ENCODE measurements at regions not wholly inside any gene's neighbourhood (a gene's known extent, or its start where the extent isn't known, plus 50 kb on each side); places are given as distances from the start of the nearest gene placed in this dataset.

DNA sequence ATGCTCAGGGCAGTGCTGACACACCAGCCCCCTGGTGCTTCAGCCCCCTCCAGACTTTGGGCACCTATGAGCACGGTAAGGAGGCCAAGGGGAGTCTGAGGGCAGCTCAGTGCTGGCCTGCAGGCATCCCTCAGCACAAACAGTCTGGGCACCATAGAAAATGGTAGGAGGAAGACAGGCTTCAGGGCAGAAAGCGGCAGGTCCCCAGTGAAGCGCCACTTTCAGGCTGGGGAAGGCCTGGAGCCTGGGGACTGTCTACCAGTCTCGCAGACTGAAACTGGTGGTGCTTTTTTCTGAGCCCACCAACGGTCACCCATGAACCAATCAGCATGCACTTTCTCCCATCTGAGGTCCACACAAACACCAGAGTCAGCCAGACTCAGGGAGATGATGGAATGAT is 1074.7 kb downstream of the PCDH18 start:
- no peak overlapping the region for H3K4me3 ChIP-seq (replicated peaks in 1 of 2; ENCODE audit: low read depth in 2 of 2, low read length in 2 of 2)
- no peak for DNase-seq (ENCODE audit: low read depth in 2 of 2)
- TF ChIP-seq, protein P1, sequence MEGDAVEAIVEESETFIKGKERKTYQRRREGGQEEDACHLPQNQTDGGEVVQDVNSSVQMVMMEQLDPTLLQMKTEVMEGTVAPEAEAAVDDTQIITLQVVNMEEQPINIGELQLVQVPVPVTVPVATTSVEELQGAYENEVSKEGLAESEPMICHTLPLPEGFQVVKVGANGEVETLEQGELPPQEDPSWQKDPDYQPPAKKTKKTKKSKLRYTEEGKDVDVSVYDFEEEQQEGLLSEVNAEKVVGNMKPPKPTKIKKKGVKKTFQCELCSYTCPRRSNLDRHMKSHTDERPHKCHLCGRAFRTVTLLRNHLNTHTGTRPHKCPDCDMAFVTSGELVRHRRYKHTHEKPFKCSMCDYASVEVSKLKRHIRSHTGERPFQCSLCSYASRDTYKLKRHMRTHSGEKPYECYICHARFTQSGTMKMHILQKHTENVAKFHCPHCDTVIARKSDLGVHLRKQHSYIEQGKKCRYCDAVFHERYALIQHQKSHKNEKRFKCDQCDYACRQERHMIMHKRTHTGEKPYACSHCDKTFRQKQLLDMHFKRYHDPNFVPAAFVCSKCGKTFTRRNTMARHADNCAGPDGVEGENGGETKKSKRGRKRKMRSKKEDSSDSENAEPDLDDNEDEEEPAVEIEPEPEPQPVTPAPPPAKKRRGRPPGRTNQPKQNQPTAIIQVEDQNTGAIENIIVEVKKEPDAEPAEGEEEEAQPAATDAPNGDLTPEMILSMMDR (IDR thresholded peaks at IDR 0.05; ENCODE audit: low read depth, low read length), result no peak

DNA sequence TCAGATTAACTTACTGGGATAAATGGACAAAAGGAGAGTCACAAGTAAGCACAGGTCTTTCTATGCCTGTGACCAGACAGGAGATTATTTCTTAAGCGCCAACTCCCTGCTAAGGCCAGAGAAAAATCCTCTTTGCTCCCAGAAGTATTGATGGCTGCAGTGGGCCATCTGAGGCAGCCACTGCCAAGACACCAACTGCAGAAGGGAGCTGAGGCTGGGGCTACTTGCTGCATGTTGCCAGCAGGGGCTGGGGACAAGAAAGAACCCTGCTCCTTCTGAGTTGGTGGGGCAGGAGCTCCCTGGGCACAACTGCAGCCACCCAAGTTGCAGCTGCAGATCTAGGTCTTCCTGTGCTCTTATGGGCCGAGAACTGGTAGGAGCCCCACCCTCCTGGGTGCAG is 1075.3 kb downstream of the PCDH18 start:
- no peak for DNase-seq (ENCODE audit: low read depth in 2 of 2)
- H3K4me3 ChIP-seq (replicated peaks in 1 of 2; ENCODE audit: low read depth in 2 of 2, low read length in 2 of 2), result no peak overlapping the region
- TF ChIP-seq, protein P1 (IDR thresholded peaks at IDR 0.05; ENCODE audit: low read depth, low read length), result no peak

DNA sequence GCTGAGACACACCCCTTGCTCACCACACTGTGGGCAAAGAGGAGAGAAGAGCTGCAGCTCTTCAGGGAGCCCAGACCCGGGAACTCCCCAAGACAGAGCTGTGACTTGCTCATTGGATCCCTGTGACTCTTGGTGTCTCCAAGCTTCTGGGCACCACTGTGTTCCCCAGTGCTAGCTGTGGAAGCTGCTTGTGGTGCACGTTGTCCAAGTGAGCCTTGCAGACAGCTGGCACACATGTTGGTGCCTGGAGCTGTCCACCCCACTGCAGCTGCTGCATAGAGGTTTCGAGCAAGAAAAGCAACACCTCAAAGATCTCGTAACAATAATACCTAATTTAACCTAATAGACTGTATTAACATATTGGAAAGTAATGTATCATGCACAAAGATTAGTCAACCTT is 1089.3 kb downstream of the PCDH18 start:
- TF ChIP-seq, protein P1 (IDR thresholded peaks at IDR 0.05; ENCODE audit: low read depth, low read length), result no peak
- DNase-seq (ENCODE audit: low read depth in 2 of 2), result no peak

DNA sequence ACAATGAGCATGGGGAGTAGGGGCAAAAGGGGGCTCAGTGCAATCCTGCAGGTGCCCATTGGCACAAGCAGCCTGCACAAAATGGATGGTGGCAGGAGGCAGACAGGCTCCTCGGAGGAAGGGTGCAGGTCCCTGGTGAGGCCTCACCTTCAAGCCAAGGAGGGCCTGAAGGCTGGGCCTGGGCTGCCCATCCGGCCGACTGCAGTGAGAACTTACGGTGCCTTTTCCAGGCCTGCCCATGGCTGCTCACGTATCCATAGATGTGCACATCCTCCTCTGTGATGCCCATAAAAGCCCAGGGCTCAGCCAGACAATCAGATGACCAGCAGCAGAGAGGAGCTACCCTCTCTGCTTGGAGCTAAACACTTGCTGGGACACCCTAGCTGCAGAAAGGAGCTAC is 1089.8 kb downstream of the PCDH18 start:
- DNase-seq (ENCODE audit: low read depth in 2 of 2), result no peak
- TF ChIP-seq, protein P1 (IDR thresholded peaks at IDR 0.05; ENCODE audit: low read depth, low read length), result no peak
- H3K4me3 ChIP-seq (replicated peaks in 1 of 2; ENCODE audit: low read depth in 2 of 2, low read length in 2 of 2), result no peak overlapping the region

More for the DNA sequence above, 1089.3 kb downstream of the PCDH18 start:
- H3K4me3 ChIP-seq (replicated peaks in 1 of 2; ENCODE audit: low read depth in 2 of 2, low read length in 2 of 2), result no peak overlapping the region

DNA sequence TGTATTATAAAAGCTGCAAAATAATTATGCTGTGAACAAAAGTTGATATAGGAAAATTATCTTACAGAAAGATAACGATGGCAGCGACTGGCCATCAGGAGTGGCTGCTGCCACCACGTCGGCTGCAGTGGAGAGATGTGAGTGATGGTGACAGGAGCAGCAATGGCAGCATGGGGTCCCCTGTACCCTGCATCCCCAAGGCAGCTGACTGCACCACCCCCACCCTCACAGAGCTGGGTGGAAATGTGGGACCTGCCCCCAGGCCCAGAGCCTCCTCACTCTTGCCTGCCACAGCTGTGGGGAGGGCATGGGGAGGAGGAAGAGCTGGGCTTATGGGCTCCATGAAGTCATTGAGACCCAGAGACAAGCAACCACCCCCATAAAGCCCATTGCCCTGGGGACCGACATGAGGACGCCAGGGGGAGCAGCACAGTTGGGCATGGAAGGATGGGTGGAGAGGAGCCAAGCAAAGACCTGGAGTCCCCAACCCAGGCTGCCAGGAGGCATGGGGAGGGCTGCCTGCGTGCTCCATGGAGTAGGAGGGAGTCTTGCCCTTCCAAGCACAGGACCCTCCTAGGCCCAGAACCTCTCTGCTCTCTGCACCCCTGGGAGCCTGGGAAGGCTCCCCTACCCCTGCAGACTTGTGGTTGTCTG is 1090.5 kb downstream of the PCDH18 start:
- DNase-seq (ENCODE audit: low read depth in 2 of 2), result no peak
- no peak overlapping the region for H3K4me3 ChIP-seq (replicated peaks in 1 of 2; ENCODE audit: low read depth in 2 of 2, low read length in 2 of 2)
- TF ChIP-seq, protein P1 (IDR thresholded peaks at IDR 0.05; ENCODE audit: low read depth, low read length), result no peak

DNA sequence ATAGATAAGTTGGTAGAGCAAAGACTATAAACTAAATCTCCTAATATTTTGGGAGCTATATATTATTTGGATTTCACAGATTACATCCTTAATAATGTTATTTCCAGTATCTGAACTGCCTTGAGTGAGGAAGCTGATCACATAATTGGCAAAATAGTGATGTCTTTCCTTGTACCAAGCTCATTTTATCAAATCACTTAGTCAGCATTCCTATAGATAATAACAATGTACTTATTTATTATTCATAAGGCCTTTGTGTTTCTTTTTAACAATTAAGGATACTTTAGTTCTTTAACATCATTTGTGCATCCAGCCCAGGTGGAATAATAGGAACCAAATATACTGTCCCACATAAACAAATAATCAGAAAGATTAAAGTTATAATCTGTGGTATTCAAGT is 1093.6 kb downstream of the PCDH18 start:
- TF ChIP-seq, protein P1 (IDR thresholded peaks at IDR 0.05; ENCODE audit: low read depth, low read length), result no peak
- H3K4me3 ChIP-seq (replicated peaks in 1 of 2; ENCODE audit: low read depth in 2 of 2, low read length in 2 of 2), result no peak overlapping the region
- no peak for DNase-seq (ENCODE audit: low read depth in 2 of 2)

DNA sequence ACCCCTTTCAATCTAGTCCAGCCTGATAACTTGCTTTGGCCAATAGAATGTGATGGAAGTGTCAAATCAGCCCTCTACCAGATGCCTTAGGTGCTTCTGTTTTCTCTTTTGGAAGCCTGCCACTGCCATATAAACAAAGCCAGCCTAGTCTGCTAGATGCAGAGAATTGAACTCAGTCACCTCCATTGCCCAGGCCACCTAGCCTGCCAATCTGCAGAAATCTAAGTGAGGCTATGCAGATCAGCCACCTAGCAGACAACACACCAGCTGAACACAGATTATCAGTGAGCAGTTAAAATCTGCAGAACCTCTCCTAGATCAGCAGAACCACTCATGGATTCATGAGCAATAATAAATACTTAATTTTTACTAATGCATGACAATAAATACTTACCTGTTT is 1108.2 kb downstream of the PCDH18 start:
- no peak overlapping the region for H3K4me3 ChIP-seq (replicated peaks in 1 of 2; ENCODE audit: low read depth in 2 of 2, low read length in 2 of 2)
- no peak for DNase-seq (ENCODE audit: low read depth in 2 of 2)
- TF ChIP-seq, protein P1 (IDR thresholded peaks at IDR 0.05; ENCODE audit: low read depth, low read length), result no peak

All from cardiac fibroblast (primary cell).